ENCODE measurements at regions not wholly inside any gene's neighbourhood (a gene's known extent, or its start where the extent isn't known, plus 50 kb on each side); places are given as distances from the start of the nearest gene placed in this dataset.

- Histone ChIP-seq H3F3A (ENCODE audit: low read length, unreplicated experiment) (no peaks in the 10 kb centered on the region), H3K27me3 (ENCODE audit: low read length) (no peaks in the 10 kb centered on the region), H3K4me3 (ENCODE audit: low read length) (no peak overlapping the region), H3K79me2 (ENCODE audit: low read length) (no peaks in the 10 kb centered on the region), H3K9ac (ENCODE audit: low read length) (no peak overlapping the region), H3K4me2 (ENCODE audit: low read length) (no peak overlapping the region), H3K27ac (ENCODE audit: low read length) (no peak overlapping the region), H3K9me3 (ENCODE audit: low read length) (peaks cover 11% of the 10 kb centered on the region; the same call in 1 of the 2 replicates), H3K9me2 (replicated peaks; ENCODE audit: low read length) (no peaks in the 10 kb centered on the region), H3K36me3 (ENCODE audit: low read depth, low read length) (no peaks in the 10 kb centered on the region), H4K20me1 (ENCODE audit: low read length) (no peaks in the 10 kb centered on the region), H3K4me1 (ENCODE audit: insufficient read depth, low read length) (peaks cover 18% of the 10 kb centered on the region), H2AFZ (ENCODE audit: low read length) (no peak overlapping the region)
- DNase-seq (peak; percentile 45), ATAC-seq (peak; percentile 41)
- no TSS peak for BruUV-seq (replicated peaks)
- intact Hi-C loops (cut with micrococcal nuclease) = no loop called here
- ChIA-PET POLR2A (ENCODE audit: unreplicated experiment) (interaction anchor here (0.6 kb wide), 1 partner anchor 312 kb away, joined by 5 read pairs; no protein-coding TSS in a partner anchor), CTCF (no interaction called here)
- TF ChIP-seq, protein P1, sequence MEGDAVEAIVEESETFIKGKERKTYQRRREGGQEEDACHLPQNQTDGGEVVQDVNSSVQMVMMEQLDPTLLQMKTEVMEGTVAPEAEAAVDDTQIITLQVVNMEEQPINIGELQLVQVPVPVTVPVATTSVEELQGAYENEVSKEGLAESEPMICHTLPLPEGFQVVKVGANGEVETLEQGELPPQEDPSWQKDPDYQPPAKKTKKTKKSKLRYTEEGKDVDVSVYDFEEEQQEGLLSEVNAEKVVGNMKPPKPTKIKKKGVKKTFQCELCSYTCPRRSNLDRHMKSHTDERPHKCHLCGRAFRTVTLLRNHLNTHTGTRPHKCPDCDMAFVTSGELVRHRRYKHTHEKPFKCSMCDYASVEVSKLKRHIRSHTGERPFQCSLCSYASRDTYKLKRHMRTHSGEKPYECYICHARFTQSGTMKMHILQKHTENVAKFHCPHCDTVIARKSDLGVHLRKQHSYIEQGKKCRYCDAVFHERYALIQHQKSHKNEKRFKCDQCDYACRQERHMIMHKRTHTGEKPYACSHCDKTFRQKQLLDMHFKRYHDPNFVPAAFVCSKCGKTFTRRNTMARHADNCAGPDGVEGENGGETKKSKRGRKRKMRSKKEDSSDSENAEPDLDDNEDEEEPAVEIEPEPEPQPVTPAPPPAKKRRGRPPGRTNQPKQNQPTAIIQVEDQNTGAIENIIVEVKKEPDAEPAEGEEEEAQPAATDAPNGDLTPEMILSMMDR (conservative IDR thresholded peaks at IDR 0.05; ENCODE audit: low read depth, low read length) = peak; percentile 63
- TF ChIP-seq EZH2phosphoT487 (IDR thresholded peaks at IDR 0.05; ENCODE audit: borderline replicate concordance, low read length) = no peak
These were observed 190.3 kb downstream of the RBM43 start for GRCh38 chr2:151071382-151071781.

- Histone ChIP-seq H3K79me2 (ENCODE audit: low read length) (no peaks in the 10 kb centered on the region), H4K20me1 (ENCODE audit: low read length) (no peaks in the 10 kb centered on the region), H3K4me1 (ENCODE audit: insufficient read depth, low read length) (peaks cover 18% of the 10 kb centered on the region), H3K9me3 (ENCODE audit: low read length) (peaks cover 6% of the 10 kb centered on the region; the same call in 1 of the 2 replicates), H3K36me3 (ENCODE audit: low read depth, low read length) (no peaks in the 10 kb centered on the region), H3K9me2 (replicated peaks; ENCODE audit: low read length) (no peaks in the 10 kb centered on the region), H3K4me2 (ENCODE audit: low read length) (no peak overlapping the region), H3K27me3 (ENCODE audit: low read length) (no peaks in the 10 kb centered on the region), H3K27ac (ENCODE audit: low read length) (no peak overlapping the region), H3K4me3 (ENCODE audit: low read length) (no peak overlapping the region), H3K9ac (ENCODE audit: low read length) (no peak overlapping the region), H2AFZ (ENCODE audit: low read length) (no peak overlapping the region), H3F3A (ENCODE audit: low read length, unreplicated experiment) (no peaks in the 10 kb centered on the region)
- no TSS peak for BruUV-seq (replicated peaks)
- DNase-seq (no peak), ATAC-seq (no peak)
- TF ChIP-seq EZH2 (IDR thresholded peaks at IDR 0.05; ENCODE audit: low read length, unreplicated experiment) = no peak
- TF ChIP-seq, protein P1 (conservative IDR thresholded peaks at IDR 0.05; ENCODE audit: low read depth, low read length) = no peak
- no peak for TF ChIP-seq EZH2phosphoT487 (IDR thresholded peaks at IDR 0.05; ENCODE audit: borderline replicate concordance, low read length)
- ChIA-PET POLR2A (ENCODE audit: unreplicated experiment) (no interaction called here), CTCF (no interaction called here)
- intact Hi-C loops (cut with micrococcal nuclease) = no loop called here
These were observed 191.4 kb downstream of the RBM43 start for GRCh38 chr2:151070253-151070652.

DNA sequence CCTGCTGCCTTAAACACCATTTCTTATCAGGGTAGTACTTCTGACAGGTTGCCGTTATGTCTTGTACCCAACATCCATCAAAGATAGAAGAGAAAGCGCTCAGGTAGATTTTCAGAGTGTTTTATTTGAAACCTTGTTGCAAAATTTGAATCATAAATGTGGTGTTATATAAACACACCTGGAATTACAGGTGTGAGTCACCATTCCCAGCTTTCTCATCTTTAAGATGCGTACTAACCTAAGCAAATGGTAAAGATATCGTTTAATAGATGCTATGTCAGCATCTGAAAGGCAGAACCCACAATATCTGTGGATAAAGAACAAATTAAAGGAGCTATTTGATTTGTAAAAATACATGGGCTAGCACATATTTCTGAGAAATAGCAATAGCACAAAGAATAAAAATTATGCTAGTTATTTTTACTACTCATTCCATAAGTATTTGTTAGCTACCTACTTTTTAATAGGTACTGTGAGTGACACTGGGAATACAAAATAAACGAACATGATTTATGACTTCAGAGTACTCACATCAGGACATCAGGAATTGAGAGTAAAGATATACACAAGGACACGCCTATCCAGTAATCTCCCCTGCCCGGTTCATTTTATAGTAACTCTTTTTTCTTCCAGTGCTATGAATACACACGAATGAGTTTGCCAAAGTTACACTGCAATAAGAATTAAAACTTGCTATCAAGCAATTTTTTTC lies 193.8 kb downstream of the RBM43 start:
- Histone ChIP-seq H2AFZ (ENCODE audit: low read length) (no peak overlapping the region), H3K9ac (ENCODE audit: low read length) (no peak overlapping the region), H3K79me2 (ENCODE audit: low read length) (no peaks in the 10 kb centered on the region), H3K4me3 (ENCODE audit: low read length) (no peak overlapping the region), H4K20me1 (ENCODE audit: low read length) (no peaks in the 10 kb centered on the region), H3K27ac (ENCODE audit: low read length) (peak overlapping the region; percentile 2; the same call in 1 of the 2 replicates), H3K9me3 (ENCODE audit: low read length) (no peaks in the 10 kb centered on the region), H3F3A (ENCODE audit: low read length, unreplicated experiment) (no peaks in the 10 kb centered on the region), H3K4me1 (ENCODE audit: insufficient read depth, low read length) (peaks cover 18% of the 10 kb centered on the region), H3K36me3 (ENCODE audit: low read depth, low read length) (no peaks in the 10 kb centered on the region), H3K9me2 (replicated peaks; ENCODE audit: low read length) (no peaks in the 10 kb centered on the region), H3K4me2 (ENCODE audit: low read length) (peak overlapping the region; percentile 10), H3K27me3 (ENCODE audit: low read length) (no peaks in the 10 kb centered on the region)
- ATAC-seq (peak; percentile 62), DNase-seq (peak; percentile 75)
- ChIA-PET CTCF (interaction anchor here (0.6 kb wide), 1 partner anchor 934 kb away, joined by 3 read pairs; no protein-coding TSS in a partner anchor), POLR2A (ENCODE audit: unreplicated experiment) (no interaction called here)
- TF ChIP-seq EZH2 (IDR thresholded peaks at IDR 0.05; ENCODE audit: low read length, unreplicated experiment) = no peak
- no TSS peak for BruUV-seq (replicated peaks)
- intact Hi-C loops (cut with micrococcal nuclease) = no loop called here

Data from PC-3 (cell line).